GM21737 (cell line): ENCODE measurements at regions not wholly inside any gene's neighbourhood (a gene's known extent, or its start where the extent isn't known, plus 50 kb on each side); places are given as distances from the start of the nearest gene placed in this dataset.
A peak's percentile ranks its signal among the peaks of the same experiment; 100 is the strongest.

Experiments
- ATAC-seq: cut with Tn5 transposase; IDR thresholded peaks from one replicate; pipeline ENCODE4 v1.9.1; 2021; ENCODE audit warnings: mild to moderate bottlenecking, moderate library complexity; ENCODE audit not compliant: unreplicated experiment

GRCh38 chr3:110711130-110711832 is 360.3 kb upstream of the NECTIN3 start:
- no peak for ATAC-seq

GRCh38 chr3:110711851-110712516 is 359.6 kb upstream of the NECTIN3 start:
- no peak for ATAC-seq

- ATAC-seq, result no peak
These were observed 344.6 kb upstream of the NECTIN3 start for GRCh38 chr3:110727056-110727455.

DNA sequence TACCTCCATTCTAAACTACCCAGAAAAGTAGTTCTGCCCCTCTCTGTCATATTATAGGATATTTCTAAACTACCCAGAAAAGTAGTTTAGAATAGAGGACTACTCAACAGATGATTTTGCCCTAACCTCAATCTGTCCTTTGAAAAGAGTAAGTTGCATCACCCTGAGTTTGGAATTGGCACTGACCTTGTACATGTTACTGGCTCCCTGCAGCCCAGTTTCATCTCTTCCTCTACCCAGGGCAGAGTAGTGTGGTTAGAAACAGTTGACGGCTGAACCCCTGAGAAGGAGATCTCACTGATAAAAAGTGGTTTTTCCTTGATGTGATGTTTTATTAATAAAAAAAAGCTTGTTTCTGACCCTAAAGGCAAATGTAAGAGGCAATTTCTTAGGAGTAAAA is 340.5 kb upstream of the NECTIN3 start:
- no peak for ATAC-seq

GRCh38 chr3:110732420-110732819 is 339.2 kb upstream of the NECTIN3 start:
- ATAC-seq, result no peak

DNA sequence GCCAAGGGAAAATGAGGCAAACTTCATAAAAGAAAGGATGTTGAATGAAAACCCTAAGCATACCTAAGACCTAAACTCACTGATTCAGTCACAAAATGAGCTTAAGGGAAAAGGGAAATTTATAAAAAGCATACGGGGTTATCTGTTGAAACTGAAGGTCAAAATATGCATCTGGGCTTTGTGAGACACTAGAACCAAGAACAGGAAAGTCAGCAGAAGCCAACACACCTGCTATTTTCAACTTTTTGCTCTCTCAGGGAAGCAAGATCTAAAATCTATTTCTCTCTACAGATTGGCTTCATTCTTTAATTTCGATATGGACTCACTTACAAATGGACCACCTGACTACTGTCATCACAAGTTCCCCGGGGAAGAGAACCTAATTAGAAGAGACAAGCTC is 338.6 kb upstream of the NECTIN3 start:
- ATAC-seq, result no peak

DNA sequence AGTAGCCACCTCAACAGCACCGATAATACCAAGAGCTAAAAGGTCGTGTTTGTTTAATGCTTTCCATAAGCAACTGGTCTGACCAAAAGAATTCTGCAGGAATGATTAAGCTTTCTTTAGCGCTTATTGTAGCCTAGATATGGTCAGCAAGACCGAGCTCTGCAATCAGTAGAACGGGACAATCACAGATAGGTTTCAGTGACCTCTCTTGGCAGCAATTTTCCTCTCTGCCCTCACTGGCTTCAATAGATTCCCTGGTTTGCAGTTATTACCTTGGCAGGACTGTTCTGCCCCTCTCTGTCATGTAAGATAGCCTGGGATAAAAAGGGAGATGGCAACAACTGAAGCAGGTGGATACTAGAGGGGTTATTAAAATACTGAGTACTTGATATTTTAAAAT is 337.1 kb upstream of the NECTIN3 start:
- ATAC-seq, result no peak

- ATAC-seq, result peak; percentile 85
These were observed 335.3 kb upstream of the NECTIN3 start for GRCh38 chr3:110736332-110736731.

DNA sequence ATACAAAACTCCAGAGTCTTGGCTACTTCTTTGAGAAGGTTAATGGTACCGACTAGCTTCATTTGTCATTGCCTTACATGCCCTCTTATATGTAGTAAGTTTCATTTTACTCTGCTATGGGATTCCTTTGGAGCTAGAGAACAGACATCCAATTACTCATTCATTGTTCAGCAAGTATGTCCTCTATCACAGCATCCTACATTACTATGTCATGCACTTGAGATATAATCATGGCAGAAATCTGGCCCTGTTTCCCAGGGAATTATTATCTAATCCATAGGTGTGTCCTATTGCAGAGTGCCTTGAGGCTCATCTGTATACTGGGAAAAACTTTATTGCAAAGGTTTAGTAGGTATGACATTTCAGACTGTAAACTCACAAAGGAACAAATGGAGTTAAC is 333.1 kb upstream of the NECTIN3 start:
- ATAC-seq, result no peak

- ATAC-seq, result no peak
These were observed 329.7 kb upstream of the NECTIN3 start for GRCh38 chr3:110741891-110742290.

DNA sequence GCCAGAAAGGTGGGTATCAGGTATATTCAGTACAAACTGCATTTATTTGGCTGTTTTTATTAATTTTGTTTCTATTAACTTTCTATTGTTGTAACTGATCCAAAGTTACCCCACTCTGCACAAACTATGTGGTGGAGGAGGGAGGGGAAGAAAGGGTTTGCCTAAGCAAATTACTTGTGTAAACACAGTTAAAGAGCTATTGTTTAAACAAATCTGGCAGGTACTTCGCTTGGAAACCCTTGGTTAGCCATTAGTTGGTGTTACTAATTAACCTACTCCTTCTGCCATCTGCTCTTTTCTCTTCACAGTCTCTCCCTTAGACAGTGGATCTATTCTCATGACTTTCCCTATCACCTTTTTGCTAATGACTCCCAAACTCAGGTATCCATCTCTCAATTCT is 328.4 kb upstream of the NECTIN3 start:
- peak; percentile 87 for ATAC-seq

DNA sequence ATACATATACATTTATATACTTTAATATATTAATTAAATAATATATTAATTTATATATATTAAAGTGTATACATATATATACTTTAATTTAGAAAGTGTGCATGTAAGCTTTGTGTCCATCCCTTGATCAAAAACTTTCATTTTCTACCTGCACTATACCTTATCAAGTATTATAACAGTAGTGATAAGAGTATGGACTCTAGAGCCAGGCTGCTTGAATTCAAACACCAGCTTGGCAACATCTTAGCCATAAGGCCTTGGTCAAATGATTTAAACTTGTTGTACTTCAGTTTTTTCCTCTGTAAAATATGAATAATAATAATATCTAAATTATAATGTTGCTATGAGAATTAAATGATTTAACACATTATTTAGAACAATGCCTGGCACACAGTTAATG is 327.6 kb upstream of the NECTIN3 start:
- no peak for ATAC-seq

- no peak for ATAC-seq
These were observed 326.9 kb upstream of the NECTIN3 start for GRCh38 chr3:110744723-110745122.

DNA sequence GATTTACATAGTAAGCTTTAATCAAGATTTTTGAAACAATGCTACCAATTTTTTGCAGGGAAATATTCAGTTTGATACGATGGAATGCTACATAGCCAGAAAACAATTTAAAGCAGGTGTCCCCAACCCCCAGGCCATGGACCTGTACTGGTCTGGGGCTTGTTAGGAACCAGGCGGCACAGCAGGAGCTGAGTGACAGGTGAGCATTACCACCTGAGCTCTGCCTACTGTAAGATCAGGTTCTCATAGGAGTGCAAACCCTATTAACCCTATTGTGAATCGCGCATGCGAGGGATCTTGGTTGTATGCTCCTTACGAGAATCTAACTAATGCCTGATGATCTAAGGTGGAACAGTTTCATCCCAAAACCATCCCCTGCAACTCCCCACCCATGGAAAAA is 322.6 kb upstream of the NECTIN3 start:
- no peak for ATAC-seq

DNA sequence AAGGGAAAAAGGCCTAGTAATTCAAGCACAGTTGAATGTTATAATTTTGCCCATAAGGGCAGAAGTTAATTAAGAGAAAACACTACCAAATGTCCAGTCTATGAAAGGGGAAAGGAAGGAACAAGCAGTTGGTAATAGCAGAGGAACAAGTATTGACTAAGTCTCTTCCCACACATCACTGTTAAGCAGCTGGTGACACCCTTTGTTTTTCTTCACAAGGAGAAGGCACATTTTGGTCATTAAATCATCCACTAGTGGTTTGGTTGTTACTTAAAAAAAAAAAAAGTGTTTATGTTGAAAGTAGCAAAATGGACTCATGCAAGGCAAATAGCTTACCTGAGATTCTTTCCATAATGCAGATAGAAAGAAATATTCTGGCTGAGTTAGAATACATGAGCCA is 321.4 kb upstream of the NECTIN3 start:
- no peak for ATAC-seq

GRCh38 chr3:110752307-110752706 is 319.3 kb upstream of the NECTIN3 start:
- no peak for ATAC-seq

GRCh38 chr3:110753516-110753915 is 318.1 kb upstream of the NECTIN3 start:
- ATAC-seq, result no peak

GRCh38 chr3:110754212-110754916 is 317.3 kb upstream of the NECTIN3 start:
- no peak for ATAC-seq

GRCh38 chr3:110755345-110755744 is 316.3 kb upstream of the NECTIN3 start:
- ATAC-seq, result no peak

- ATAC-seq, result no peak
These were observed 314.9 kb upstream of the NECTIN3 start for GRCh38 chr3:110756705-110757104.

GRCh38 chr3:110758208-110758607 is 313.4 kb upstream of the NECTIN3 start:
- ATAC-seq, result no peak

GRCh38 chr3:110767156-110767555 is 304.5 kb upstream of the NECTIN3 start:
- ATAC-seq, result no peak
